ENCODE measurements at regions not wholly inside any gene's neighbourhood (a gene's known extent, or its start where the extent isn't known, plus 50 kb on each side); places are given as distances from the start of the nearest gene placed in this dataset.

GRCh38 chr13:82291852-82292251 is 1590.4 kb downstream of the SLITRK1 start:
- no peak overlapping the region for H3K4me3 ChIP-seq (ENCODE audit: low read length in 3 of 3)
- no peaks in the 10 kb centered on the region for H3K36me3 ChIP-seq (ENCODE audit: control insufficient read depth in 3 of 3, insufficient read depth in 3 of 3, low read length in 3 of 3)
- H3K9me3 ChIP-seq (ENCODE audit: control insufficient read depth in 3 of 3, low read length in 3 of 3), result no peaks in the 10 kb centered on the region
- no peak overlapping the region for H3K27ac ChIP-seq (ENCODE audit: low read depth, low read length)
- H3K4me1 ChIP-seq (ENCODE audit: control insufficient read depth in 3 of 3, insufficient read depth in 3 of 3, low read length in 3 of 3), result no peaks in the 10 kb centered on the region
- H3K9ac ChIP-seq (ENCODE audit: low read depth in 1 of 3, low read length in 3 of 3), result no peak overlapping the region
- no peaks in the 10 kb centered on the region for H3K27me3 ChIP-seq (ENCODE audit: control insufficient read depth in 3 of 3, insufficient read depth in 3 of 3, low read length in 3 of 3)

GRCh38 chr13:82275644-82276043 is 1606.6 kb downstream of the SLITRK1 start:
- Histone ChIP-seq H3K36me3 (ENCODE audit: control insufficient read depth in 3 of 3, insufficient read depth in 3 of 3, low read length in 3 of 3) (no peaks in the 10 kb centered on the region), H3K4me1 (ENCODE audit: control insufficient read depth in 3 of 3, insufficient read depth in 3 of 3, low read length in 3 of 3) (no peaks in the 10 kb centered on the region), H3K4me3 (ENCODE audit: low read length in 3 of 3) (no peak overlapping the region), H3K9ac (ENCODE audit: low read depth in 1 of 3, low read length in 3 of 3) (no peak overlapping the region), H3K27ac (ENCODE audit: low read depth, low read length) (no peak overlapping the region), H3K27me3 (ENCODE audit: control insufficient read depth in 3 of 3, insufficient read depth in 3 of 3, low read length in 3 of 3) (no peaks in the 10 kb centered on the region), H3K9me3 (ENCODE audit: control insufficient read depth in 3 of 3, low read length in 3 of 3) (no peaks in the 10 kb centered on the region)

- H3K9ac ChIP-seq (ENCODE audit: low read depth in 1 of 3, low read length in 3 of 3), result no peak overlapping the region
Measured at GRCh38 chr13:82259284-82259683, 1623.0 kb downstream of the SLITRK1 start.

GRCh38 chr13:82257790-82258507 is 1624.3 kb downstream of the SLITRK1 start:
- Histone ChIP-seq H3K9me3 (ENCODE audit: control insufficient read depth in 3 of 3, low read length in 3 of 3) (no peaks in the 10 kb centered on the region), H3K36me3 (ENCODE audit: control insufficient read depth in 3 of 3, insufficient read depth in 3 of 3, low read length in 3 of 3) (no peaks in the 10 kb centered on the region), H3K27ac (ENCODE audit: low read depth, low read length) (no peak overlapping the region), H3K9ac (ENCODE audit: low read depth in 1 of 3, low read length in 3 of 3) (no peak overlapping the region), H3K4me1 (ENCODE audit: control insufficient read depth in 3 of 3, insufficient read depth in 3 of 3, low read length in 3 of 3) (no peaks in the 10 kb centered on the region), H3K27me3 (ENCODE audit: control insufficient read depth in 3 of 3, insufficient read depth in 3 of 3, low read length in 3 of 3) (no peaks in the 10 kb centered on the region), H3K4me3 (ENCODE audit: low read length in 3 of 3) (no peak overlapping the region)

More at GRCh38 chr13:82259284-82259683, 1623.0 kb downstream of the SLITRK1 start:
- H3K27me3 ChIP-seq (ENCODE audit: control insufficient read depth in 3 of 3, insufficient read depth in 3 of 3, low read length in 3 of 3), result no peaks in the 10 kb centered on the region
- no peaks in the 10 kb centered on the region for H3K9me3 ChIP-seq (ENCODE audit: control insufficient read depth in 3 of 3, low read length in 3 of 3)
- H3K4me1 ChIP-seq (ENCODE audit: control insufficient read depth in 3 of 3, insufficient read depth in 3 of 3, low read length in 3 of 3), result no peaks in the 10 kb centered on the region
- no peak overlapping the region for H3K27ac ChIP-seq (ENCODE audit: low read depth, low read length)
- no peak overlapping the region for H3K4me3 ChIP-seq (ENCODE audit: low read length in 3 of 3)
- no peaks in the 10 kb centered on the region for H3K36me3 ChIP-seq (ENCODE audit: control insufficient read depth in 3 of 3, insufficient read depth in 3 of 3, low read length in 3 of 3)

- Histone ChIP-seq H3K4me3 (ENCODE audit: low read length in 3 of 3) (no peak overlapping the region), H3K9ac (ENCODE audit: low read depth in 1 of 3, low read length in 3 of 3) (no peak overlapping the region), H3K27ac (ENCODE audit: low read depth, low read length) (no peak overlapping the region), H3K4me1 (ENCODE audit: control insufficient read depth in 3 of 3, insufficient read depth in 3 of 3, low read length in 3 of 3) (no peaks in the 10 kb centered on the region), H3K9me3 (ENCODE audit: control insufficient read depth in 3 of 3, low read length in 3 of 3) (no peaks in the 10 kb centered on the region), H3K27me3 (ENCODE audit: control insufficient read depth in 3 of 3, insufficient read depth in 3 of 3, low read length in 3 of 3) (no peaks in the 10 kb centered on the region), H3K36me3 (ENCODE audit: control insufficient read depth in 3 of 3, insufficient read depth in 3 of 3, low read length in 3 of 3) (no peaks in the 10 kb centered on the region)
Measured at GRCh38 chr13:82248762-82249161, 1633.5 kb downstream of the SLITRK1 start.

GRCh38 chr13:82245860-82246259 is 1636.4 kb downstream of the SLITRK1 start:
- H3K9ac ChIP-seq (ENCODE audit: low read depth in 1 of 3, low read length in 3 of 3), result no peak overlapping the region
- H3K36me3 ChIP-seq (ENCODE audit: control insufficient read depth in 3 of 3, insufficient read depth in 3 of 3, low read length in 3 of 3), result no peaks in the 10 kb centered on the region
- no peaks in the 10 kb centered on the region for H3K4me1 ChIP-seq (ENCODE audit: control insufficient read depth in 3 of 3, insufficient read depth in 3 of 3, low read length in 3 of 3)
- no peaks in the 10 kb centered on the region for H3K9me3 ChIP-seq (ENCODE audit: control insufficient read depth in 3 of 3, low read length in 3 of 3)
- H3K27ac ChIP-seq (ENCODE audit: low read depth, low read length), result no peak overlapping the region
- no peak overlapping the region for H3K4me3 ChIP-seq (ENCODE audit: low read length in 3 of 3)
- H3K27me3 ChIP-seq (ENCODE audit: control insufficient read depth in 3 of 3, insufficient read depth in 3 of 3, low read length in 3 of 3), result no peaks in the 10 kb centered on the region

- Histone ChIP-seq H3K27ac (ENCODE audit: low read depth, low read length) (no peak overlapping the region), H3K4me3 (ENCODE audit: low read length in 3 of 3) (no peak overlapping the region), H3K36me3 (ENCODE audit: control insufficient read depth in 3 of 3, insufficient read depth in 3 of 3, low read length in 3 of 3) (no peaks in the 10 kb centered on the region), H3K4me1 (ENCODE audit: control insufficient read depth in 3 of 3, insufficient read depth in 3 of 3, low read length in 3 of 3) (no peaks in the 10 kb centered on the region), H3K9ac (ENCODE audit: low read depth in 1 of 3, low read length in 3 of 3) (no peak overlapping the region), H3K9me3 (ENCODE audit: control insufficient read depth in 3 of 3, low read length in 3 of 3) (no peaks in the 10 kb centered on the region), H3K27me3 (ENCODE audit: control insufficient read depth in 3 of 3, insufficient read depth in 3 of 3, low read length in 3 of 3) (no peaks in the 10 kb centered on the region)
Measured at GRCh38 chr13:82224806-82225205, 1657.5 kb downstream of the SLITRK1 start.

- Histone ChIP-seq H3K27me3 (ENCODE audit: control insufficient read depth in 3 of 3, insufficient read depth in 3 of 3, low read length in 3 of 3) (no peaks in the 10 kb centered on the region), H3K4me1 (ENCODE audit: control insufficient read depth in 3 of 3, insufficient read depth in 3 of 3, low read length in 3 of 3) (no peaks in the 10 kb centered on the region), H3K9me3 (ENCODE audit: control insufficient read depth in 3 of 3, low read length in 3 of 3) (no peaks in the 10 kb centered on the region), H3K9ac (ENCODE audit: low read depth in 1 of 3, low read length in 3 of 3) (no peak overlapping the region), H3K27ac (ENCODE audit: low read depth, low read length) (no peak overlapping the region), H3K36me3 (ENCODE audit: control insufficient read depth in 3 of 3, insufficient read depth in 3 of 3, low read length in 3 of 3) (no peaks in the 10 kb centered on the region), H3K4me3 (ENCODE audit: low read length in 3 of 3) (no peak overlapping the region)
Measured at GRCh38 chr13:82221621-82222020, 1660.7 kb downstream of the SLITRK1 start.

GRCh38 chr13:82220641-82221040 is 1661.6 kb downstream of the SLITRK1 start:
- Histone ChIP-seq H3K4me1 (ENCODE audit: control insufficient read depth in 3 of 3, insufficient read depth in 3 of 3, low read length in 3 of 3) (no peaks in the 10 kb centered on the region), H3K9me3 (ENCODE audit: control insufficient read depth in 3 of 3, low read length in 3 of 3) (peaks cover 0 to 4% (median 0%) of the 10 kb centered on the region in 3 donors), H3K4me3 (ENCODE audit: low read length in 3 of 3) (no peak overlapping the region), H3K27me3 (ENCODE audit: control insufficient read depth in 3 of 3, insufficient read depth in 3 of 3, low read length in 3 of 3) (no peaks in the 10 kb centered on the region), H3K36me3 (ENCODE audit: control insufficient read depth in 3 of 3, insufficient read depth in 3 of 3, low read length in 3 of 3) (no peaks in the 10 kb centered on the region), H3K9ac (ENCODE audit: low read depth in 1 of 3, low read length in 3 of 3) (no peak overlapping the region), H3K27ac (ENCODE audit: low read depth, low read length) (no peak overlapping the region)

GRCh38 chr13:82216165-82216564 is 1666.1 kb downstream of the SLITRK1 start:
- Histone ChIP-seq H3K4me1 (ENCODE audit: control insufficient read depth in 3 of 3, insufficient read depth in 3 of 3, low read length in 3 of 3) (no peaks in the 10 kb centered on the region), H3K36me3 (ENCODE audit: control insufficient read depth in 3 of 3, insufficient read depth in 3 of 3, low read length in 3 of 3) (no peaks in the 10 kb centered on the region), H3K27me3 (ENCODE audit: control insufficient read depth in 3 of 3, insufficient read depth in 3 of 3, low read length in 3 of 3) (no peaks in the 10 kb centered on the region), H3K27ac (ENCODE audit: low read depth, low read length) (no peak overlapping the region), H3K4me3 (ENCODE audit: low read length in 3 of 3) (no peak overlapping the region), H3K9me3 (ENCODE audit: control insufficient read depth in 3 of 3, low read length in 3 of 3) (peaks cover 0 to 11% (median 0%) of the 10 kb centered on the region in 3 donors), H3K9ac (ENCODE audit: low read depth in 1 of 3, low read length in 3 of 3) (no peak overlapping the region)
